DMS 273 (cell line): ENCODE measurements at regions not wholly inside any gene's neighbourhood (a gene's known extent, or its start where the extent isn't known, plus 50 kb on each side); places are given as distances from the start of the nearest gene placed in this dataset.
"Not testable (repeated sequence)": the region's sequence is repeated elsewhere in the genome, so short reads cannot be mapped to it uniquely, and the experiment has no call there.

ENCODE experiments used
- DNase-seq: peaks from one replicate; lab custom pipeline; 2025; ENCODE audit not compliant: unreplicated experiment; lab: John Stamatoyannopoulos, UW

GRCh38 chr5:113652161-113652560 lies 138.7 kb downstream of the YTHDC2 start:
- peak; percentile 76 for DNase-seq

DNA sequence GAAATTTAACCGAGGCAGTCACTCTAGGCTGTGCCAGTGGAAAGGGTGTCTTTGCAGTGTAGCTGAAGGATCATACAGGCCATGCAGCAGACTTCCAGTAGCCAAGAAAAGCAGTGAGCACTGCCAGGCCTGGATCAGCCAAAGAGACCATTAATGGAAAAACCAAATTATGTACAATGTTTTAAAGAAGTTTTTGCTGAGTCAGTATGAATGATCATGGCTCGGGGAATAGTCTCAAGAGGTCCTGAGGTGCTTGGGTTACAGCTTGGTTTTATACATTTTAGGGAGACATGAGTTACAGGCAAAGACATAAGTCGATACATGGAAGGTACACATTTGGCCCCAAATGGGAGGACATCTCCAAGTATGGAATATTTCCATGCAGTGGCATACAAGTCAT lies 141.3 kb downstream of the YTHDC2 start:
- no peak for DNase-seq

DNA sequence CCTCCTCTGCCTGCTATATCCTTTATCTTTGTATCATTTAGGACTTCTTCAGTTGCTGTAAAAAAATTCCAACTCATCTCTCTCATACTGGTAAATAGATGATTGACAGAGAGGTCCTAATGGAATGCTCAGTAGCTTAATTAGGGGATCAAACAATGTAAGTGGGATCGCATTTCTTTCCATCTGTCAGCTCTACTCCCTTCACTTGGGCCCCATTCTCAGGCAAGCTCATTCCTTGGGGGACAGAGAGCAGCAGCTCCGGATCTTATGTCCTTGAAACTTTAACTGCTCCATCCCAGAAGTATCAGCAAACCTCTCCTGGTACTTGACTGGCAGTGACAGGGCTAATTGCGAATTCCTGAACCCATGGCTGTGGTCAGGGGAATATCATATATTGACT lies 146.7 kb downstream of the YTHDC2 start:
- DNase-seq: peak; percentile 73

- peak; percentile 22 for DNase-seq
Measured at GRCh38 chr5:113660706-113661250, 147.3 kb downstream of the YTHDC2 start.

GRCh38 chr5:113663879-113664541 lies 150.5 kb downstream of the YTHDC2 start:
- peak; percentile 60 for DNase-seq

GRCh38 chr5:113673041-113673440 lies 159.5 kb downstream of the YTHDC2 start:
- no peak for DNase-seq

DNA sequence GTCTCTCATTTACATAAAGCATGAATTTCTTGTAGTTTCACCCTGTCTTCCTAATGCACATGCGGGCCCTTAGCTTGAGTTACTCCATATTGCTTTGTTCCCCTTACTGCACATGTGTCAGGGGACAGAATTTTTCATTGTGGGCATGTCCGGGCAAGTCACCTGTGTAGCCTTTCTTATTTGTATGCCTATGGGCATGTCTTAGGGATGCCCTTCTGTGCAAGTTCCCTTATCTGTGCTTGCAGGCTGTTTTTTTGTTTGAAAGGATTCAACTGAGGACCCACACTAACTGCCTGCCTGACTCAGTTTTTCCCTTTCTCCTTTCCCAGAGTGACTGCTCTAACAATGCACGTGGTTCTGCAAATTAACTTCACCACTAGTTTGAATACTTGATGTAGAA lies 161.7 kb downstream of the YTHDC2 start:
- no peak for DNase-seq

DNA sequence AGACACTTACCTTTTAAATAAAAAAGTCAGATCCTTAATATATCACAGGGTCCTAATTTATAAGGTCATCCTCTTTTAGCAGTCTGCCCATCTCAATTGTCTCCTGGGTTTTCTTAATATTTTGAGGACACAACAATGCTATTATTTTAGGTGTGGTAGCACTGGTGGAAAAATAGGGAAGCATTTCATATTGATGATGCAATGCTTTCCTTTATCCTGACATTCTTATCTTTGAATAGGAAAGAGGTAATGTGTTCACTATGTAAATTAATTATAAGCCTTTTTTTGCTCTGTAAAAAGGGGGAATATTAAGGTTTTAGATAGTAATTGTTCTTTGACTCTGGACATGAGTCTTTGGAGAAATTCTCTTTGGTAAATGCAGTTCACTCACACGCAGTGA lies 164.7 kb downstream of the YTHDC2 start:
- DNase-seq: no peak

DNA sequence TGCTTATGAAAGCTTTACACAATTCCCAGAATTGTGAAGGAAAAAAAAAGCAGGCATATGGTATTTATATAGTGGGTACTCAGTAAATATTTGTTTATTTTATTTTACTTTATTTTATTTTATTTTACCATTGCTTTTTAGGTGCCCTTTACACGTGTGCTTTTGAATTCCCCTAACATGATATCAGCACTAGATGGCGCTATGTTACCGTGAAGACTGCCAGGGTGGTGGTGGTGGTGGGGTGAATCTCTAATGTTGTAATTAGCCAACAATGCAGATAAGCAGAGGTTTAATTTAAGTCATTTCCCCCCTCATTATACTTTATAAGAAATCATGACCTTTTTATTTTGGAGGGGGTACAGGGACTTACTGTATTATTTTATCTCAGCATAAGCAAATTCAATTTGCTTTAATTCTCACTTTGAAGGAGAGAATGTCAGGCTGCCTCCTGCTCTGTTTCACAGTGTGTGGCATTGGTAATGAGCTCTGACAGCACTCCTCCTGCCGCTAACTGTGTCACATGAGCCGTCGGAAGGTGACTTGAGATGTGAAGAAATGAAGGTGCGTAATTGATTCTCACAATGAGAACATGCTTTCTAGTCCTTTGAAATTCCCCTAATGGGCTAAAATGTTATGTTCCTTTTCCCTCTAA lies 165.6 kb downstream of the YTHDC2 start:
- DNase-seq: peak; percentile 83

- no peak for DNase-seq
Measured at GRCh38 chr5:113680534-113680933, 167.0 kb downstream of the YTHDC2 start.

DNA sequence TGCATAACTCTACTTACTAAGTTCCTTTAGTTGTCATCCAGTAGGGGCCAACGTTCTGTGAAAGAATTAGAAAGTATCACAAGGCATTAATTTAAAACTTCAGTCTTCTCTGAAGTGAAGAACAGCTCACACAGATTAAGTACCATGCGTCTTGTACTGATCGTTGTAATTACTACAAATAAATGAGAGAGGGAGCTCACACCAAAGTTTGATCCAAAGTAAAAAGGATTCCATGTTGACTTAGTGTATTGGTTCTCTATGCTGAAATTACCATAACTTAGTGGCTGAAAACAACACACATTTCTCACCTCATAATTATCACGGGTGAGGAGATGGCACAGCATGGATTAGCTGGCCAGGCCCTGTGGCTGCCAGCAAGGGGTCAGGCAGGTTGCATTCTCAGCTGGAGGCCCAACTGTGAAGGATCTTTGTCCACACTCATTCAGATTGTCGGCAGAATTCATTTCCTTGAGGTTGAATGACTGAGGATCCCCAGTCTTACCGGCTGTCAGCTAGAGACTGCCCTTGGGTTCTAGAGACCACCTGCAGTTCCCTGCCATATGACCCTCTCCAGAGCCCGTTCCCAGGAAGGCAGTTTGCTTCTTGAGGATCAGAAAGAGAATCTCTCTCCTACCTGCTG lies 169.1 kb downstream of the YTHDC2 start:
- DNase-seq: peak; percentile 44

- DNase-seq: no peak
Measured at GRCh38 chr5:113683211-113683610, 169.7 kb downstream of the YTHDC2 start.

DNA sequence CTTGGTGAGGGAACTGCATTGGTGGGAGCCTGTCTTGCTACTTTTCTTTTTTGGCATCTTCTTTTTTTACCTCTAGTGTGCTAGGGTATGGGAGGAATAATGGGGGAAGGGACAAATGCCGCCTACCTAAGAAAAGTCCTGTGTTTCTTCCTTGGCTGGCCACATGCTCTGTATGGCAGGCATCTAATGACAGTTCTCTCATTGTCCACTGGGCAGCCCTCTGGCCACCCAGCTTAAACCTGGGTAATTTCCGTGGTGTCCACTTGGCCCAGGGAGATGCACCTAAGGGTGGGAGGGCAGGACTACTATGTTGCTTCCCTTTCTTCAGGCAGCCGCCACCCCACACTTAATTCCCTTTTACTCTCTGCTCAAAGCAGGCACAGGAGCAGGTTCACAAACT lies 173.1 kb downstream of the YTHDC2 start:
- DNase-seq: no peak

GRCh38 chr5:113689647-113690046 lies 176.2 kb downstream of the YTHDC2 start:
- no peak for DNase-seq

DNA sequence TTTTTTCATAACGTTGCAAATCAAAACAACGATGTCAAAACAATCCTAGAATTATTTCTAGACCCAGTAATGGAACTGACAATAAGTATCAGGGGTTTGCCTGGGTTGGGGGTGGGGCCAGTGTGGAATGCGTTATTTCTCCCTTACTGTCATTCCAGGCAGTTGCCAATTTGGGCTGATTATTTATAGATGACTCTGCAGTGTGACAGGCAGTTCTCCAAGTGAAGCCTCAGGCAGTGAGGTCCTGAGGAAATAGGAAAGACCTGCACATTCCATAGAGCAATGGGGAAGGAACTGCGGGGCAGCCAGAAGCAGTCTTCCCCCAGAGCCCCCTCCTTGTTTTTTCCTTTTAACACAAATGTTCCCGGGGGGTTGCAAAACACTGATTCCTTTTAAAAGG lies 179.0 kb downstream of the YTHDC2 start:
- no peak for DNase-seq

DNA sequence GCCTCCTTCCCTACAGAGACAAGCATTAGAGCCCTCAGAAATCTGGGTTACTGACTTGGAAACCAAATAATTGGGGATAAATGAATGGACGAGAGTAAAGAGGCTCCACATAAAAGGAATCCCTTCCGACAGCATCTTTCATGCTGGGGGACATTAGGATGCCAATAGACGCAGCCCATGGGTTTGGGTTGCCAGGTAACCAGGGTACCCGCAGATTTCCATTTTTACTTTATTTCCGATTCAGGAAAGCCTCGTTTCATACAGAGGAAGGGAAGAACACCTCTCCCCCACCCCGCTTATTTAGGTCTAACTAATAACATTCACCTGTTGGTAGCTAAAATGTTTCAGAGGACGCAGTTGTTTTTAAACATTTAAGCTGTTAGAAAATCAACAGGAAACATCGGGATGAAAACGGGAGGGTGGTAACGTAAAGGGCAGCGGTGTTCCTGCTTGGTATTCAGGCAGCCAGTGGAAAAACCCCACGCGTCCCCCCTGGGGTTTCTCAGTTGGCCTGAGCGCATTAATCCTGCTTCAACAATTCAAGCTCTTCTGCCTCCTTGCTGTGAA lies 179.5 kb downstream of the YTHDC2 start:
- peak; percentile 24 for DNase-seq

- no peak for DNase-seq
Measured at GRCh38 chr5:113693701-113694100, 180.2 kb downstream of the YTHDC2 start.

GRCh38 chr5:113694576-113694975 lies 181.1 kb downstream of the YTHDC2 start:
- no peak for DNase-seq

DNA sequence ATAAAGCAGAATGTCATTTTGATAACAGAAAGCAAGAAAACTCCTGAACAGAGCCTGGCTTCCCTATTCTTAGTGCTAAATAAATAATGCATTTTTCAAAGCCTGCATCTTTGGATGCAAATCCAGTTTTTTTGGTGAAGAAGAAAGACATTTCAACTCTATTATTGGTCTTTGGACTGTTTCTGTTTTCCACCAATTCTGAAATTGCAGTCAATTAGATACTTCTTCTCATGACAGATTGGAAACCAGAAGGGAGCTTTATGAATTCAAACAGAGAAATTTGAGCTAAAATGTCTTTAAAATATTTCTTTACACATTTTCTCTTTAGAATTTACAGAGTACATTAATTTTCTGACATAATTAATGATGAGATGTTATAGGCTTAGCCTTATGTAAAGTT lies 189.8 kb downstream of the YTHDC2 start:
- DNase-seq: no peak

DNA sequence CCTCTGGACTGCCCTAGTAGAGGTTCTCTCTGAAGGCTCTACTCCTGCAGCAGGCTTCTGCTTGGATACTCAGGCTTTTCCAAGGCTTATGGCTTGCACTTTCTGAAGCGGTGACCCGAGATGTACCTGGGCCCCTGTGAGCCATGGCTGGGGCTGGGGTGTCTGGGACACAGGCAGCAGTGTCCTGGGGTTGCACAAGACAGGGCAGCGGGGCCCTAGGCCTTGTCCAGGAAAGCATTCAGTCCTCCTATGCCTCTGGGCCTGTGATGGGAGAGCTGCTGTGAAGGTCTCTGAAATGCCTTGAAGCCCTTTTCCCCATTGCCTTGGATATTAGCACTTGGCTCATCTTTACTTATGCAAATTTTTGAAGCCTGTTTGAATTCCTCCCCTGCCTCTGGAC lies 192.2 kb downstream of the YTHDC2 start:
- DNase-seq: no peak

DNA sequence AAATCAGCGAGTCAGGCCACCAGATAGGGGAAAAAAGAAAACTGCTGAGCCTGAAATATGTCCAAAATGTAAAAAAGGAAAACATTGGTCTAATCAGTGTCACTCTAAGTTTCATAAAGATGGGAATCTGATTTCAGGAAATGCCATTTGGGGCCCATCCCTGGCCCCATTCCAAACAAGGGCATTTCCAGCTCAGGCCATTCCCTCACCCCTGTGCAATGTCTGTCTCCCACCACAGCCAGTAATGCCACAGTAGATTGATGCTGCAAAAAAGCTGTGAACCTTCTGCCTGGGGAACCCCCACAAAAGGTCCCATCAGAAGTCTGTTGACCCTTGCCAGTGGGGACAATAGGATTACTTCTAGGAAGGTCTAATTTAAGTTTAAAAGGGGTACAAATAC lies 199.6 kb downstream of the YTHDC2 start:
- no peak for DNase-seq

DNA sequence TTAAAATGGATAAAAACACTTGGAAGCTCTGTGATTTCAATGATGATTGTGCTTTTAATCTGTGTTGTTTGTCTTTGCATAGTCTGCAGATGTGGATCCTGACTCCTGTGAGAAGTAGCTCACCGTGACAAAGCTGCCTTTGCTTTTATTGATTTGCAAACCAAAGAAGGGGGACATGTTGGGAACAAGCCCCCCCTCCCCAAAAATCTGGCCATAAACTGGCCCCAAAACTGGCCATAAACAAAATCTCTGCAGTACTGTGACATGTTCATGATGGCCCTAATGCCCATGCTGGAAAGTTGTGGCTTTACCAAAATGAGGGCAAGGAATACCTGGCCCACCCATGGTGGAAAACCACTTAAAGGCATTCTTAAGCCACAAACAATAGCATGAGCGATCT lies 202.4 kb downstream of the YTHDC2 start:
- DNase-seq: not testable (repeated sequence)
